Muscle of arm (tissue), 1 donor: ENCODE measurements at regions not wholly inside any gene's neighbourhood (a gene's known extent, or its start where the extent isn't known, plus 50 kb on each side); places are given as distances from the start of the nearest gene placed in this dataset.
A peak's percentile ranks its signal among the peaks of the same experiment; 100 is the strongest.

Experiments
- DNase-seq: peaks from one replicate; pipeline ENCODE4 v3.0.0-alpha.2; 2013

- DNase-seq: no peak
Measured at GRCh38 chr3:66592016-66592761, 91.4 kb upstream of the LRIG1 start.

DNA sequence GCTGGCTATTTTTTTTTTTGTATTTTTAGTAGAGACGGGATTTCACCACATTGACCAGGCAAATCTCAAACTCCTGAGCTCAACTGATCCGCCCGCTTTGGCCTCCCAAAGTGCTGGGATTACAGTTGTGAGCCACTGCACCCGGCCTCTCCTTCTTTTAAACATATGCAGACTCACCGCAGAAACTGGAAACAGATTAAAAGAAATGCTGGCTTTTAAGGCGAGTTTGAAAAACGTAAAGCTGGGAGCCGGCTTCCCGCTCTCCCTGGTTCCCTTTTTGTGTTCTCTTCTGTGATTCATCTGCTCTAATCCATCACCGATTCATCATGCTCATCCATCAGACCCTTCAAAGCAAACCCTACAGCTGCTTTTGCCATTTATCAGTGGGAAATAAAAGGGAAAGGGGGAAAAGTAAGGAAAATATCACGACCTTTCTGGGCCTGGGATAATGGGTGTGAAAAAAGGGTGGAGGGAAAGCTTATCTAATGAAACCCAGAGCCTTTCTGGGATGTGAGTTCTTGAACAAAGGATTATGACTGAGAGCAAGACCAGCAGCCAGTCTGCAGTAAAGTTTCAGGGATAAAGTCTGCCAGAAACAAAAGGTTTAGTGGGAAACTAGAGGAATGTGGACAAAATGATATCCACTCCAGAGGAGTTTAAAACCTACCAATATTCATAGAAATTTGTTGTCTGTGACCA, 92.3 kb upstream of the LRIG1 start:
- DNase-seq: no peak

DNA sequence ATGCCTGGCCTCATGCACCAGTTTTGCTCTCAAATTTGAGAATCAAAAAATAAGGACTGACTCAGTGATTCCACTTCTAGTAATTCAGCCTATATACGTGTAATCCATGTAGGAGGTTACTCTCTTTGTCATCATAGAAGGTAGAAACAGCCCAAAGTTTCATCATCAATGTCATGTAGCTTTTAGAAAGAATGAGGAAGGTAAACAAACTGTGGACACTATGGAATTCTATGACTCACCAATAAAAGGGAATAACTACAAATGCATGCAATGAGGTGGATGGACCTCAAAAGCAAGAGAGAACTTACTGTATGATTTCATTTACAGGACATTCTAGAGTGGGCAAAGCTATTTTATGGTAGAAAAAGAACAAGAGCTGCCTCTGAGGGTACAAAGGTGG, 93.2 kb upstream of the LRIG1 start:
- DNase-seq: no peak

- no peak for DNase-seq
Measured at GRCh38 chr3:66597308-66597863, 96.6 kb upstream of the LRIG1 start.

- DNase-seq: peak; percentile 66
Measured at GRCh38 chr3:66598168-66598567, 97.3 kb upstream of the LRIG1 start.

- no peak for DNase-seq
Measured at GRCh38 chr3:66602237-66602636, 101.4 kb upstream of the LRIG1 start.

DNA sequence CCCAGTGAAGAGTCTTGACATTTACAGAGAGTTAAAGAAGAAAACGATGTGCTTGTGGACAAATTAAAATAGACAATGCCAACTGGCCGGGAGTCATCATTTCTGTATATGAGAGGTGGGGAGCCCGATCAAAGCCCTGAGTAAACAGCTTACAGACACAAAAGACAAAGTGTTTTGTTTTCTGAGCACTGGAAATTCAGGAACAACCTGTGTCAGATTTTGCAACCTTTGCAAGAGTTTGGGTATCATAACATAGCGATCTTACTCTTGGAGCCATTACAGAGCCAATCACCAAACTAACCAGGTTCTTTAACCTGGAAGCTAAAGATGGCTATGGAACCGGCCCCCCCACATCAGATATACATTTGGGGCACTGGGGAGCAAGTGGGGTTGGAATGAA, 101.9 kb upstream of the LRIG1 start:
- DNase-seq: no peak

DNA sequence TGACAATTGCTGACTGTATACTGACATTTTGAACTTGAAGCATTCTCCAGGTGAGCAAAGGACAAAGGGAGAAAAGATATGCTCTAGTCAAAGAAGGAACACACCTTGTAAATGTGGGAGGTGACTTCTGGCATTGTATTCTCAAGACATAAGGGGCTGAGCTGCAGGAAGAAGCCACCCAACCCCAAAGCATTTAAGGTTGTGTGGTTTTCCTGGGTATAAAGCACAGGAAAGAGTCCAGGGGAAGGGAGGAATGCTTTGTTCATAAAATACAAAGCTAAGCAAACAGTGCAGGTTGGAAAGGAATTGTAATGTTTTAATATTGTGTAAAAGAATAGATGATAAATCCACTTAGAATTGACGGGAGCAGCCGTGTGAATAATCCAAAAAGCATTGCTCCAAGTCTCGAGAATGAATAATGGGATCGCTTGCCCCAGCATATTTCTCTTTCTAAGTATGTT, 102.4 kb upstream of the LRIG1 start:
- no peak for DNase-seq

GRCh38 chr3:66604481-66604880, 103.7 kb upstream of the LRIG1 start:
- DNase-seq: no peak

GRCh38 chr3:66606126-66606525, 105.3 kb upstream of the LRIG1 start:
- DNase-seq: no peak

GRCh38 chr3:66606868-66607267, 106.0 kb upstream of the LRIG1 start:
- DNase-seq: no peak

GRCh38 chr3:66609660-66610561, 109.1 kb upstream of the LRIG1 start:
- peak; percentile 27 for DNase-seq

GRCh38 chr3:66610562-66610909, 109.7 kb upstream of the LRIG1 start:
- no peak for DNase-seq

GRCh38 chr3:66615643-66616301, 115.0 kb upstream of the LRIG1 start:
- no peak for DNase-seq

GRCh38 chr3:66617351-66617750, 116.5 kb upstream of the LRIG1 start:
- DNase-seq: no peak

GRCh38 chr3:66618066-66618465, 117.2 kb upstream of the LRIG1 start:
- DNase-seq: no peak

DNA sequence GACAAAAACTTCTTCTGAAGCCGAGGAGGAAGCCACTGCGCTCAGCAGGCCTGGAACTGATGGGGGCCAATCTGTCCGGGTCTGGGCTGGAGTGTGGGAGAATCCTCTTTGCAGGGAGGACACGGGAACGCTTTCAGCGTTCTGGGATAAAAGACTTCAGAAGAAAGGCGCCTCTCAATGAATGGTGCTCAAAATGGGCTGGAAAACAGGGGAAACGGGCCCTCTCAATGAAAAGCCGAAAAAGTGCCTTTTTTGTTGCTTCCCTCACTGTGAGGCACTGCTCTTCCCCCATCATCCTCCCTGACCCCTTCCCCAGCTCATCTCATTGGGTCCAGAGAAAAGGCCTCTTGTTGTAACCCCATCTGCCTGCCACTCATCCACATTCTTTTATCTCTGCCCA, 119.5 kb upstream of the LRIG1 start:
- no peak for DNase-seq

DNA sequence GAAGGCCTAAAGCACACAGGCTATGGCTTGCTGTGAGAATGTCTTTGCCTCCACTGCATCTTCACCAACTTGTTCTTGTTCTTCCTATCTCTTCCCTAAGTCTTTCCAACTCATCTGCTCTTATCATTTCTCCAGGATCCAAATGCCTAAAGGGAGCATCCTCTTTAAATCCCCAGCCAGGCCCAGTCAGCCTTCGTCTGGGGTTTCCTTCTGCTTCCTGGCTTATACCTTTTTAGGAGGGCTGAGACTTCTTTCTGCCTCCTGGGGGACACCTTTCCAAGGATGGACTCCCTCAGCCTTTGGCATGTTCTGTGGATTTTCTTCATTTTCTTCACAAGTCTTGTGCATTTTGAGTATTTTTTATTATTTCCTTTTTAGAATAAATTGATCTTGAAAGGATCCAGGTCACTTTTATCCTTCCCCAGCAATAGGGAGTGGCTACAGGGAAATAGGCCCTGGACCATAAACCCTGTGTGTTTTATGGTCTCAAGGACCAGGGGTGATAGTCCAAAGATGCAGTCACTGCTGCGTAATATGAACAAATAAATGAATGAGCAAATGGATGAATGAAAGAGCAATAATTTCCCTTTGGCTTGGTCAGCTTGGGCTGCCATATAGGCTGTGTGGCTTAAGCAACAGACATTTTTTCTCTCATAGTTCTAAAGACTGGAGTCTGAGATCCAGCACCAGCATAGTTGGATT, 122.1 kb upstream of the LRIG1 start:
- DNase-seq: no peak

- DNase-seq: peak; percentile 29
Measured at GRCh38 chr3:66625505-66626216, 124.8 kb upstream of the LRIG1 start.
